GM12892 (cell line): ENCODE measurements at regions not wholly inside any gene's neighbourhood (a gene's known extent, or its start where the extent isn't known, plus 50 kb on each side); places are given as distances from the start of the nearest gene placed in this dataset.

ENCODE experiments used
- POLR2A ChIP-seq: IDR thresholded peaks from 2 replicates; pipeline ENCODE4 v1.6.1; 2011; ENCODE audit warnings: low read depth, low read length, control low read depth
- POLR2AphosphoS5 ChIP-seq: IDR thresholded peaks from 2 replicates; pipeline ENCODE4 v1.6.1; 2011; ENCODE audit warnings: low read depth, low read length, control low read depth
- TAF1 ChIP-seq: IDR thresholded peaks from 2 replicates; pipeline ENCODE4 v1.6.1; 2011; ENCODE audit warnings: low read depth, mild to moderate bottlenecking, control low read depth, low read length, borderline replicate concordance

GRCh38 chr2:81002906-81003305, 698.4 kb upstream of the LRRTM1 start:
- TF ChIP-seq POLR2AphosphoS5 (no peak), POLR2A (no peak), TAF1 (no peak)
